OCI-LY3 (cell line): ENCODE measurements at regions not wholly inside any gene's neighbourhood (a gene's known extent, or its start where the extent isn't known, plus 50 kb on each side); places are given as distances from the start of the nearest gene placed in this dataset.

Experiments
- H2AFZ ChIP-seq: fragments of 200-600, 300-600 bp; shearing (Covaris generic); 2 replicates; pipeline ENCODE4 v1.6.0; 2014; ENCODE audit warnings: antibody characterized with exemption, low read depth, low read length
- H3K27ac ChIP-seq: fragments of 200-600, 300-600 bp; sonication (generic); 2 replicates; pipeline ENCODE4 v1.5.1; 2014; ENCODE audit warnings: mild to moderate bottlenecking, low read length, moderate library complexity, mixed read lengths
- H3K27me3 ChIP-seq: fragments of 200-600, 300-600 bp; sonication (generic); 2 replicates; pipeline ENCODE4 v1.6.1; 2014; ENCODE audit warnings: low read depth, low read length, mixed read lengths
- H3K36me3 ChIP-seq: fragments of 200-600, 300-600 bp; sonication (generic); replicated peaks from 2 replicates; pipeline ENCODE3; 2014; ENCODE audit warnings: low read depth, low read length, mixed read lengths
- H3K4me1 ChIP-seq: fragments of 300-600, 200-600 bp; sonication (generic); 2 replicates; pipeline ENCODE4 v1.6.1; 2014; ENCODE audit warnings: low read length, mixed read lengths
- H3K4me2 ChIP-seq: fragments of 200-600, 300-600 bp; sonication (generic); 2 replicates; pipeline ENCODE4 v1.6.1; 2014; ENCODE audit warnings: low read length, mixed read lengths
- H3K4me3 ChIP-seq: fragments of 300-600, 200-600 bp; sonication (generic); 2 replicates; pipeline ENCODE4 v1.5.1; 2014; ENCODE audit warnings: antibody characterized with exemption, mild to moderate bottlenecking, low read length, moderate library complexity
- H3K79me2 ChIP-seq: fragments of 300-600, 200-600 bp; shearing (Covaris generic); 2 replicates; pipeline ENCODE4 v1.6.1; 2014; ENCODE audit warnings: mild to moderate bottlenecking, low read length, mixed read lengths
- H3K9ac ChIP-seq: fragments of 300-600, 200-600 bp; shearing (Covaris generic); 2 replicates; pipeline ENCODE4 v1.6.0; 2014; ENCODE audit warnings: mild to moderate bottlenecking, low read length, moderate library complexity
- H3K9me3 ChIP-seq: fragments of 200-600, 300-600 bp; shearing (Covaris generic); 2 replicates; pipeline ENCODE4 v1.6.1; 2014; ENCODE audit warnings: low read length, mixed read lengths; ENCODE audit not compliant: insufficient read depth
- H4K20me1 ChIP-seq: fragments of 200-600, 300-600 bp; sonication (generic); 2 replicates; pipeline ENCODE4 v1.6.1; 2016; ENCODE audit warnings: low read length, mixed read lengths; ENCODE audit not compliant: insufficient read depth
- CTCF ChIP-seq: fragments of 200-600, 300-600 bp; sonication (generic); IDR thresholded peaks from 2 replicates; pipeline ENCODE4 v1.5.1; 2014; ENCODE audit warnings: antibody characterized with exemption, low read length, low read depth
- EZH2phosphoT487 ChIP-seq: fragments of 200-600 bp; shearing (Covaris generic); IDR thresholded peaks from 2 replicates; pipeline ENCODE4 v1.6.1; 2018; ENCODE audit warnings: antibody characterized with exemption, mixed run types, low read depth

GRCh38 chr1:81121306-81121705, 679.4 kb upstream of the ADGRL2 start:
- Histone ChIP-seq H3K9ac (no peak overlapping the region), H3K27me3 (no peaks in the 10 kb centered on the region), H3K4me3 (no peak overlapping the region), H3K9me3 (no peaks in the 10 kb centered on the region), H3K79me2 (no peaks in the 10 kb centered on the region), H4K20me1 (no peaks in the 10 kb centered on the region), H3K4me2 (no peak overlapping the region), H3K27ac (no peak overlapping the region), H3K36me3 (no peaks in the 10 kb centered on the region), H2AFZ (no peak overlapping the region), H3K4me1 (no peaks in the 10 kb centered on the region)
- no peak for TF ChIP-seq CTCF
- TF ChIP-seq EZH2phosphoT487: no peak

GRCh38 chr1:81119319-81119718, 681.4 kb upstream of the ADGRL2 start:
- H3K36me3 ChIP-seq: no peaks in the 10 kb centered on the region
- no peaks in the 10 kb centered on the region for H3K9me3 ChIP-seq
- H3K4me1 ChIP-seq: no peaks in the 10 kb centered on the region
- H3K4me3 ChIP-seq: no peak overlapping the region
- TF ChIP-seq CTCF (no peak), EZH2phosphoT487 (no peak)
- H3K27ac ChIP-seq: no peak overlapping the region
- no peak overlapping the region for H3K4me2 ChIP-seq
- no peaks in the 10 kb centered on the region for H3K79me2 ChIP-seq
- H3K27me3 ChIP-seq: no peaks in the 10 kb centered on the region
- no peaks in the 10 kb centered on the region for H4K20me1 ChIP-seq
- H2AFZ ChIP-seq: no peak overlapping the region
- H3K9ac ChIP-seq: no peak overlapping the region

- Histone ChIP-seq H3K4me1 (no peaks in the 10 kb centered on the region), H3K27me3 (no peaks in the 10 kb centered on the region), H3K36me3 (no peaks in the 10 kb centered on the region), H3K4me2 (no peak overlapping the region), H4K20me1 (no peaks in the 10 kb centered on the region), H3K9ac (no peak overlapping the region), H3K4me3 (no peak overlapping the region), H2AFZ (no peak overlapping the region), H3K9me3 (no peaks in the 10 kb centered on the region), H3K27ac (no peak overlapping the region), H3K79me2 (no peaks in the 10 kb centered on the region)
- TF ChIP-seq CTCF (no peak), EZH2phosphoT487 (no peak)
Measured at GRCh38 chr1:81118550-81118949, 682.2 kb upstream of the ADGRL2 start.

- TF ChIP-seq CTCF (no peak), EZH2phosphoT487 (no peak)
- Histone ChIP-seq H3K4me3 (no peak overlapping the region), H3K9ac (no peak overlapping the region), H3K27ac (no peak overlapping the region), H2AFZ (no peak overlapping the region), H3K4me1 (no peaks in the 10 kb centered on the region), H3K27me3 (no peaks in the 10 kb centered on the region), H4K20me1 (no peaks in the 10 kb centered on the region), H3K36me3 (no peaks in the 10 kb centered on the region), H3K9me3 (no peaks in the 10 kb centered on the region), H3K4me2 (no peak overlapping the region), H3K79me2 (no peaks in the 10 kb centered on the region)
Measured at GRCh38 chr1:81115422-81115821, 685.3 kb upstream of the ADGRL2 start.
